Tibial nerve (tissue), 4 donors: ENCODE measurements at regions not wholly inside any gene's neighbourhood (a gene's known extent, or its start where the extent isn't known, plus 50 kb on each side); places are given as distances from the start of the nearest gene placed in this dataset.

Experiments
- DNase-seq, 2 donors: peaks; one replicate each; pipeline ENCODE4 v3.0.0-alpha.2; 2019; ENCODE audit warnings: low spot score in 2 of 2
- H3K27ac ChIP-seq, 4 donors: fragments of 200-600 bp; sonication (generic) in 3 of 4; one replicate each; pipeline ENCODE4 v1.5.1; 2017 to 2019; ENCODE audit warnings: mild to moderate bottlenecking in 1 of 4
- H3K27me3 ChIP-seq, 2 donors: fragments of 200-600 bp; sonication (generic) in 1 of 2; one replicate each; pipeline versions ENCODE4 v1.5.1 to v1.6.0; 2017 to 2019
- H3K36me3 ChIP-seq, 3 donors: fragments of 200-600 bp; sonication (generic); one replicate each; pipeline ENCODE4 v1.5.1; 2018 to 2019
- H3K4me1 ChIP-seq, 4 donors: fragments of 200-600 bp; sonication (generic) in 3 of 4; one replicate each; pipeline ENCODE4 v1.5.1; 2017 to 2019
- H3K4me3 ChIP-seq, 4 donors: fragments of 200-600 bp; sonication (generic) in 3 of 4; one replicate each; pipeline ENCODE4 v1.5.1; 2017 to 2019; ENCODE audit warnings: mild to moderate bottlenecking in 1 of 4, moderate library complexity in 1 of 4
- H3K9me3 ChIP-seq, 4 donors: fragments of 200-600 bp; sonication (generic) in 3 of 4; one replicate each; pipeline ENCODE4 v1.5.1; 2017 to 2019
- EP300 ChIP-seq, 2 donors: sonication (generic); formaldehyde crosslinking; IDR thresholded peaks; one replicate each; pipeline ENCODE4 v1.6.1; 2017; ENCODE audit warnings: antibody characterized with exemption in 2 of 2, mild to moderate bottlenecking in 1 of 2
- POLR2A ChIP-seq, 2 donors: fragments of 450-650 bp; IDR thresholded peaks; one replicate each; pipeline ENCODE4 v1.6.1; 2017; ENCODE audit warnings: antibody characterized with exemption in 2 of 2, mild to moderate bottlenecking in 2 of 2, moderate library complexity in 2 of 2
- WGBS, 2 donors: methylation state at CpG; one replicate each; pipeline ENCODE4 v1.1.5; 2018; 5-methylcytosine and 5-hydroxymethylcytosine counted together
- TF ChIP-seq, protein P1 (sequence below), 5 experiments: fragments of 200-600 bp in 3 of 5; fragments of 450-650 bp in 2 of 5; sonication (generic) in 3 of 5; IDR thresholded peaks; one replicate each; pipeline ENCODE4 v1.5.1; 2016 to 2019; ENCODE audit warnings: antibody characterized with exemption in 5 of 5, mild to moderate bottlenecking in 3 of 5, moderate library complexity in 2 of 5

DNA sequence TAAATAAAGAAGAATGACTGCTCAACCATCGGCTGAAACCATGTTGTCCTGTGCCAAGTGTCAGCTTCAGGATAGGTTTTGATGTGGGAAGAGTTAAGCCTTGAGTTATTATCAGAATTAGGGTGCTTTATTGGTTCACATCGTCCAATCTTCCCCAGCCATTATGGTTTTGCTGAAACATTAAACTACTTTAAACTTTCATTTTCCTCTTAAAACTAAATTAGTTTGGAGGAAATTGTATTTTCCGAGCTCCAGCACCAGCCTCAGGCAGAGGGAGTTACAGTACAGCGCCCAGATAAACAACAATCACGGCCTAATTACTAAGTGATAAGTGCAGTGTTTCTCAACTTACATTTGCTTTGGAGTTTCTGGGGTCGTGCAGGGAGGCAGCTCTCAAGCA, 80.2 kb downstream of the TMEM114 start:
- no peaks in the 10 kb centered on the region for H3K36me3 ChIP-seq
- H3K27ac ChIP-seq: no peak overlapping the region
- H3K27me3 ChIP-seq: no peaks in the 10 kb centered on the region
- 45 to 59% methylated on average over 6 of the region's 6 CpGs for WGBS, 2 donors
- no peak for DNase-seq
- no peaks in the 10 kb centered on the region for H3K9me3 ChIP-seq
- no peak for TF ChIP-seq POLR2A (IDR thresholded peaks at IDR 0.05)
- TF ChIP-seq EP300 (IDR thresholded peaks at IDR 0.05): no peak
- TF ChIP-seq, protein P1, sequence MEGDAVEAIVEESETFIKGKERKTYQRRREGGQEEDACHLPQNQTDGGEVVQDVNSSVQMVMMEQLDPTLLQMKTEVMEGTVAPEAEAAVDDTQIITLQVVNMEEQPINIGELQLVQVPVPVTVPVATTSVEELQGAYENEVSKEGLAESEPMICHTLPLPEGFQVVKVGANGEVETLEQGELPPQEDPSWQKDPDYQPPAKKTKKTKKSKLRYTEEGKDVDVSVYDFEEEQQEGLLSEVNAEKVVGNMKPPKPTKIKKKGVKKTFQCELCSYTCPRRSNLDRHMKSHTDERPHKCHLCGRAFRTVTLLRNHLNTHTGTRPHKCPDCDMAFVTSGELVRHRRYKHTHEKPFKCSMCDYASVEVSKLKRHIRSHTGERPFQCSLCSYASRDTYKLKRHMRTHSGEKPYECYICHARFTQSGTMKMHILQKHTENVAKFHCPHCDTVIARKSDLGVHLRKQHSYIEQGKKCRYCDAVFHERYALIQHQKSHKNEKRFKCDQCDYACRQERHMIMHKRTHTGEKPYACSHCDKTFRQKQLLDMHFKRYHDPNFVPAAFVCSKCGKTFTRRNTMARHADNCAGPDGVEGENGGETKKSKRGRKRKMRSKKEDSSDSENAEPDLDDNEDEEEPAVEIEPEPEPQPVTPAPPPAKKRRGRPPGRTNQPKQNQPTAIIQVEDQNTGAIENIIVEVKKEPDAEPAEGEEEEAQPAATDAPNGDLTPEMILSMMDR (IDR thresholded peaks at IDR 0.05): no peak
- no peak overlapping the region for H3K4me3 ChIP-seq
- no peaks in the 10 kb centered on the region for H3K4me1 ChIP-seq

DNA sequence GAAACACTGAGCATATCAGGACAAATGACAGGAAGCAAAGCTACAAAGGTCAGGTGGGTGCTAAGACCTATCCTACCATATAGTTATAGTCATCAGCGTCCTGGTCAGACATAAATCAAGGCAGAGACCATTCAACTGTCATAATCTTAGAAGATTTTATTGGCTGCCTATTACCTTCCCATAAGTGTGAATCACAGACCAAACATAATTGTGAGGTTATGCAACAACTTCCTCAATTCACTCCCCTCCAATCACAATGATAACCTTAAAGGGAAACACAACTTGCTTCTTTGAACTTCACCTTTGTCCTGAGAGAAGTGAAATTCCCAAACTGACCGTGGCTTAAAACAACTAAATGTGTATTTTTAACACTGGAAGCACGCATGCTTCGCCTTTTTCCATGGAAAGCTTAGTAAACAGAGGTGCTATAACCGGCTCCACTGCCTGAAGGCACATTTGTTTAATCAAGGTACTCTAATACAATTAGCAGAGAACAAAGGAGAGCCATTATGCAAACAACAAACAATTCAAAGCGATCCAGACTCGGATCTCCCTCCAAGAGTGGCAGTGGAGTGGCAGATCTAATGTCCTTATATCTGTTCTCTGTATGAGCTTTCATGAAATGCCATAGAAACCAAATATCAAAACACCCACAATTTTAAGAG, 84.9 kb downstream of the TMEM114 start:
- Histone ChIP-seq H3K36me3 (no peaks in the 10 kb centered on the region), H3K9me3 (peaks cover 0 to 6% (median 0%) of the 10 kb centered on the region in 4 donors), H3K27me3 (no peaks in the 10 kb centered on the region), H3K4me3 (no peak overlapping the region), H3K27ac (no peak overlapping the region), H3K4me1 (no peaks in the 10 kb centered on the region)
- no peak for DNase-seq
- 16 to 21% methylated on average over 7 of the region's 7 CpGs for WGBS, 2 donors
- TF ChIP-seq POLR2A (IDR thresholded peaks at IDR 0.05): no peak
- no peak for TF ChIP-seq EP300 (IDR thresholded peaks at IDR 0.05)
- TF ChIP-seq, protein P1 (IDR thresholded peaks at IDR 0.05): no peak

DNA sequence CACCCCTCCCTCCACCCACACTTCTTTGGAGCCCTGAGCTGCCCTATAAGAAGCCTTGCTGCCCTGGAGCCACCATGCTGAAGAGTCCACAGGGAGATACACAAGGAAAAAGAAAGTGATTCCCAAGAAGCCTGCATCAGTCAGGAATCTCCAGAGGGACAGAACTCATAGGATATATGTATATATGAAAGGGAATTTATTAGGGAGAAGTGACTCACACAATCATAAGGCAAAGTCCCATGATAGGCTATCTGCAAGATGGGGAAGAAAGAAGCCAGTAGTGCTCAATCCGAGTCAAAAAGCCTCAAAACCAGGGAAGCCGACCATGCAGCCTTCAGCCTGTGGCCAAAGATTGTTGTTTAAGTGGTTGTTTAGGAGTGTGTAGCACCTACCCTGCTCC, 87.9 kb downstream of the TMEM114 start:
- 69 to 89% methylated on average over 2 of the region's 2 CpGs for WGBS, 2 donors
- H3K27ac ChIP-seq: no peak overlapping the region
- DNase-seq: no peak
- no peaks in the 10 kb centered on the region for H3K36me3 ChIP-seq
- no peak overlapping the region for H3K4me3 ChIP-seq
- H3K27me3 ChIP-seq: no peaks in the 10 kb centered on the region
- H3K4me1 ChIP-seq: no peaks in the 10 kb centered on the region
- peaks cover 0 to 6% (median 0%) of the 10 kb centered on the region in 4 donors for H3K9me3 ChIP-seq
- TF ChIP-seq EP300 (IDR thresholded peaks at IDR 0.05): no peak
- TF ChIP-seq, protein P1 (IDR thresholded peaks at IDR 0.05): no peak
- no peak for TF ChIP-seq POLR2A (IDR thresholded peaks at IDR 0.05)

DNA sequence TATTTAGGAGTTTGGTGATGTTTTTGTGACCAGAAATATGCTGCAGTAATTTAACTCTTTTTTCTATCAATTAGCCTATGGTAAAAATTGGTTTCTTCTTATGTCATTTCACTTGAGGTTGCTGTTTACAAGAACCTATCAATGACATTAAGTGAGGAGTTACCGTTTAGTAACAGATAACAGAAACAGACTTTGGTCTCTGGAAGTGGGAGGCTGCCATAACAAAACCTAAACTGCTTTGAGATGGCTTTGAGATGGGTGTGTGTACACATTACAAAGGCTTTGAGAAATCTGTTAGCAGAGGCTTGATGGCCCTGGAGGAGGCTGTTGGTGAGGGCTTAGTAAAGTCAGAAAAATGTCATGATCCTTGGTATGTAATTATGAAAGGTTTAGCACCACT, 90.0 kb downstream of the TMEM114 start:
- H3K27ac ChIP-seq: no peak overlapping the region
- TF ChIP-seq EP300 (IDR thresholded peaks at IDR 0.05) (no peak), POLR2A (IDR thresholded peaks at IDR 0.05) (no peak)
- TF ChIP-seq, protein P1 (IDR thresholded peaks at IDR 0.05): no peak
- H3K4me3 ChIP-seq: no peak overlapping the region
- H3K9me3 ChIP-seq: peaks cover 0 to 9% (median 0%) of the 10 kb centered on the region in 4 donors
- H3K27me3 ChIP-seq: no peaks in the 10 kb centered on the region
- H3K36me3 ChIP-seq: no peaks in the 10 kb centered on the region
- H3K4me1 ChIP-seq: no peaks in the 10 kb centered on the region
- 59 to 60% methylated on average over 1 of the region's 1 CpG for WGBS, 2 donors
- DNase-seq: no peak

DNA sequence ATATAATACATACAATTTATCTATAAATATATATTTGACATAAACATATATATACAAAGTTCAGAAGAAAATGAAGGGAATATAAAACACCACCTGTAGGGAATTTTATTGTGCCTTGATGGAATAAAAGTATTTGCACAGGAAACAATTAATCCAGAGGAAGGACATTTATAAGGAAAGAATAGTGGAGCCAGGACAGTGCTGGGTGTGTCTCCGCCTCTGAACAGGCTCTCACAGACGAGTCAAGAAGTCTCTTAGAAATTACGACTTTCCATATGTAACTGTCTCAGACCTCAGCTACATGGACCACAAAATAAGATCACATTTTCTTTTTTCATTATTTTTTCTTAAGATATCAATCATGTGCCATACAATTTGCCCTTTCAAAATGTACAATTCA, 93.9 kb downstream of the TMEM114 start:
- TF ChIP-seq, protein P1 (IDR thresholded peaks at IDR 0.05): no peak
- TF ChIP-seq POLR2A (IDR thresholded peaks at IDR 0.05): no peak
- no peak for TF ChIP-seq EP300 (IDR thresholded peaks at IDR 0.05)
- no peaks in the 10 kb centered on the region for H3K4me1 ChIP-seq
- H3K4me3 ChIP-seq: no peak overlapping the region
- H3K27ac ChIP-seq: no peak overlapping the region
- 42 to 47% methylated on average over 3 of the region's 3 CpGs for WGBS, 2 donors
- peaks cover 0 to 3% (median 0%) of the 10 kb centered on the region in 4 donors for H3K9me3 ChIP-seq
- DNase-seq: no peak
- H3K27me3 ChIP-seq: no peaks in the 10 kb centered on the region
- no peaks in the 10 kb centered on the region for H3K36me3 ChIP-seq
